ENCODE measurements at regions not wholly inside any gene's neighbourhood (a gene's known extent, or its start where the extent isn't known, plus 50 kb on each side); places are given as distances from the start of the nearest gene placed in this dataset.

DNA sequence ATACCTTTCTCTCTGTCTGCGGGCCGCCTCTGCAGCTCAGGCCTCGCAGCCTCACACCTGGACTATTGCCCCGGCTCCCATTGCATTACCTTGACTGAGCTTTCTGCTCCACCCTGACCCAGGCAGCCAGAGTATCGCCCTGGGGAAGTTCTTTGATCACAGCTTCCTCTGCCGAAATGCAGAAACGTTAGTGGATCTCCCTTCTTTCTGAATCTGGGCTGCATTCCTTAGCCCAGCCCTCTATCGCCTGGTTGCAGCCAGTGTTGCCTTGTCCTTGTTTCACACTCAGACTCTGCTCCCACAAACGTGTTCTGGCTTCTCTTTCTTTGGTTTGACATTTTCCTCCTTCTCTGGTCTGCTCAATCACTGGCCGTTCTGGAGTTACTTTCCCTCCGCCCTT is 195.7 kb downstream of the ADAMTS15 start:
- TF ChIP-seq, protein P1, sequence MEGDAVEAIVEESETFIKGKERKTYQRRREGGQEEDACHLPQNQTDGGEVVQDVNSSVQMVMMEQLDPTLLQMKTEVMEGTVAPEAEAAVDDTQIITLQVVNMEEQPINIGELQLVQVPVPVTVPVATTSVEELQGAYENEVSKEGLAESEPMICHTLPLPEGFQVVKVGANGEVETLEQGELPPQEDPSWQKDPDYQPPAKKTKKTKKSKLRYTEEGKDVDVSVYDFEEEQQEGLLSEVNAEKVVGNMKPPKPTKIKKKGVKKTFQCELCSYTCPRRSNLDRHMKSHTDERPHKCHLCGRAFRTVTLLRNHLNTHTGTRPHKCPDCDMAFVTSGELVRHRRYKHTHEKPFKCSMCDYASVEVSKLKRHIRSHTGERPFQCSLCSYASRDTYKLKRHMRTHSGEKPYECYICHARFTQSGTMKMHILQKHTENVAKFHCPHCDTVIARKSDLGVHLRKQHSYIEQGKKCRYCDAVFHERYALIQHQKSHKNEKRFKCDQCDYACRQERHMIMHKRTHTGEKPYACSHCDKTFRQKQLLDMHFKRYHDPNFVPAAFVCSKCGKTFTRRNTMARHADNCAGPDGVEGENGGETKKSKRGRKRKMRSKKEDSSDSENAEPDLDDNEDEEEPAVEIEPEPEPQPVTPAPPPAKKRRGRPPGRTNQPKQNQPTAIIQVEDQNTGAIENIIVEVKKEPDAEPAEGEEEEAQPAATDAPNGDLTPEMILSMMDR (IDR thresholded peaks at IDR 0.05), result no peak
- TF ChIP-seq POLR2A (IDR thresholded peaks at IDR 0.05), result no peak

Data from uterus (tissue), 2 donors.